ENCODE measurements at regions not wholly inside any gene's neighbourhood (a gene's known extent, or its start where the extent isn't known, plus 50 kb on each side); places are given as distances from the start of the nearest gene placed in this dataset.

DNA sequence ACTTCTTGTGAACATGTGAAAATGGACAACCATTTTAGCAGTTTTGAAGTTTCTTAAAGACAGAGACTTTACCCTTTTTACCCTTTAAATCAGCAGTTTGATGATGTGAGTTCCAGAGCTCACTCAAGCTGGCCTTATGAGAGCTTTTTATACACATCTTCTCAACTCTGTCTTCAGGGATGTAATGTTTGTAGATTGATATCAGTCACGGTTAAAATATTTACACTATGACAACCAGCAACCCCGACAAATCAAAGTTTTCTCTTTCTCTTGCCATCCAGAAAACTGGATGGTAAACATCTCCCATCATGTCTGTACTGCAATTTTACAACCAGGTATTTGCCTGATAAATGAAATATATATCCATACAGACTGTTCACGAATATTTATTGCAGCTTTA is 233.4 kb upstream of the ST8SIA4 start:
- CTCF ChIA-PET = no interaction called here
- no peak overlapping the region for H3K9ac ChIP-seq
- H3K4me2 ChIP-seq = no peak overlapping the region
- no peak overlapping the region for H3K27ac ChIP-seq (ENCODE audit: low read depth in 2 of 2, low read length in 1 of 2)
- H3K27me3 ChIP-seq (ENCODE audit: insufficient read depth) = no peaks in the 10 kb centered on the region
- no peaks in the 10 kb centered on the region; the same call in 1 of the 2 replicates for H3K9me2 ChIP-seq
- DNase-seq = no peak
- H4K20me1 ChIP-seq (ENCODE audit: insufficient read depth) = no peaks in the 10 kb centered on the region
- no peaks in the 10 kb centered on the region for H3K4me1 ChIP-seq (ENCODE audit: control insufficient read depth in 1 of 2, insufficient read depth in 2 of 2, low read depth in 1 of 2, low read length in 1 of 2)
- H3K79me2 ChIP-seq (ENCODE audit: insufficient read depth) = no peaks in the 10 kb centered on the region
- no peaks in the 10 kb centered on the region for H3K9me3 ChIP-seq
- no peaks in the 10 kb centered on the region for H3F3A ChIP-seq (replicated peaks; ENCODE audit: insufficient read depth)
- POLR2A ChIA-PET = no interaction called here
- no peak overlapping the region for H2AFZ ChIP-seq (ENCODE audit: low read depth)
- no peak overlapping the region for H3K4me3 ChIP-seq (ENCODE audit: low read depth in 2 of 2, low read length in 1 of 2)
- no peaks in the 10 kb centered on the region for H3K36me3 ChIP-seq (replicated peaks in 1 of 2; ENCODE audit: control insufficient read depth in 1 of 2, insufficient read depth in 2 of 2, low read length in 1 of 2)
- TF ChIP-seq CHD2 (IDR thresholded peaks at IDR 0.05; ENCODE audit: low read length, partially characterized antibody) = no peak
- TF ChIP-seq IRF3 (IDR thresholded peaks at IDR 0.05; ENCODE audit: low read depth, low read length) = no peak
- TF ChIP-seq ELF1 (IDR thresholded peaks at IDR 0.05) = no peak
- TF ChIP-seq RXRA (IDR thresholded peaks at IDR 0.05; ENCODE audit: borderline replicate concordance, low read depth) = no peak
- TF ChIP-seq FOXM1 (IDR thresholded peaks at IDR 0.05; ENCODE audit: low read depth) = no peak
- TF ChIP-seq TCF12 (IDR thresholded peaks at IDR 0.05) = no peak
- no peak for TF ChIP-seq NFIC (IDR thresholded peaks at IDR 0.05; ENCODE audit: borderline replicate concordance)
- under 1% methylated on average over 3 of the region's 3 CpGs for WGBS (ENCODE audit: low lambda C conversion rate)

- H2AFZ ChIP-seq (ENCODE audit: low read depth) = no peak overlapping the region
- H3K9me3 ChIP-seq = no peaks in the 10 kb centered on the region
- no peaks in the 10 kb centered on the region for H3K36me3 ChIP-seq (replicated peaks in 1 of 2; ENCODE audit: control insufficient read depth in 1 of 2, insufficient read depth in 2 of 2, low read length in 1 of 2)
- H3K27ac ChIP-seq (ENCODE audit: low read depth in 2 of 2, low read length in 1 of 2) = no peak overlapping the region
- no peak overlapping the region for H3K9ac ChIP-seq
- no peaks in the 10 kb centered on the region for H4K20me1 ChIP-seq (ENCODE audit: insufficient read depth)
- POLR2A ChIA-PET = no interaction called here
- 33% methylated on average over 2 of the region's 2 CpGs for WGBS (ENCODE audit: low lambda C conversion rate)
- CTCF ChIA-PET = no interaction called here
- TF ChIP-seq YY1 (IDR thresholded peaks at IDR 0.05; ENCODE audit: low read depth) (no peak), IRF3 (IDR thresholded peaks at IDR 0.05; ENCODE audit: low read depth, low read length) (no peak), TEAD4 (IDR thresholded peaks at IDR 0.05; ENCODE audit: borderline replicate concordance, insufficient read depth) (no peak), RFX5 (IDR thresholded peaks at IDR 0.05; ENCODE audit: low read length) (no peak), TAF1 (IDR thresholded peaks at IDR 0.05; ENCODE audit: borderline replicate concordance, low read depth, low read length) (no peak)
- H3K27me3 ChIP-seq (ENCODE audit: insufficient read depth) = no peaks in the 10 kb centered on the region
- H3K79me2 ChIP-seq (ENCODE audit: insufficient read depth) = no peaks in the 10 kb centered on the region
- no peaks in the 10 kb centered on the region for H3K4me1 ChIP-seq (ENCODE audit: control insufficient read depth in 1 of 2, insufficient read depth in 2 of 2, low read depth in 1 of 2, low read length in 1 of 2)
- no peaks in the 10 kb centered on the region; the same call in 1 of the 2 replicates for H3K9me2 ChIP-seq
- no peaks in the 10 kb centered on the region for H3F3A ChIP-seq (replicated peaks; ENCODE audit: insufficient read depth)
- no peak overlapping the region for H3K4me2 ChIP-seq
- DNase-seq = no peak
- H3K4me3 ChIP-seq (ENCODE audit: low read depth in 2 of 2, low read length in 1 of 2) = no peak overlapping the region
Observed at GRCh38 chr5:101123363-101123762, 220.3 kb upstream of the ST8SIA4 start.

GRCh38 chr5:101112645-101113044 is 209.6 kb upstream of the ST8SIA4 start:
- no peaks in the 10 kb centered on the region for H3K9me3 ChIP-seq
- H3K4me1 ChIP-seq (ENCODE audit: control insufficient read depth in 1 of 2, insufficient read depth in 2 of 2, low read depth in 1 of 2, low read length in 1 of 2) = no peaks in the 10 kb centered on the region
- no peak overlapping the region for H3K4me2 ChIP-seq
- ChIA-PET CTCF (no interaction called here), POLR2A (no interaction called here)
- no peaks in the 10 kb centered on the region for H4K20me1 ChIP-seq (ENCODE audit: insufficient read depth)
- H2AFZ ChIP-seq (ENCODE audit: low read depth) = no peak overlapping the region
- no peak overlapping the region for H3K4me3 ChIP-seq (ENCODE audit: low read depth in 2 of 2, low read length in 1 of 2)
- H3K79me2 ChIP-seq (ENCODE audit: insufficient read depth) = no peaks in the 10 kb centered on the region
- no peak overlapping the region for H3K27ac ChIP-seq (ENCODE audit: low read depth in 2 of 2, low read length in 1 of 2)
- H3K9me2 ChIP-seq = no peaks in the 10 kb centered on the region
- H3F3A ChIP-seq (replicated peaks; ENCODE audit: insufficient read depth) = no peaks in the 10 kb centered on the region
- DNase-seq = no peak
- H3K36me3 ChIP-seq (replicated peaks in 1 of 2; ENCODE audit: control insufficient read depth in 1 of 2, insufficient read depth in 2 of 2, low read length in 1 of 2) = no peaks in the 10 kb centered on the region
- no peak overlapping the region for H3K9ac ChIP-seq
- no peaks in the 10 kb centered on the region for H3K27me3 ChIP-seq (ENCODE audit: insufficient read depth)
- TF ChIP-seq PBX3 (IDR thresholded peaks at IDR 0.05) (no peak), GATA2 (CRISPR knock-in tag; IDR thresholded peaks at IDR 0.05) (no peak), MEF2A (IDR thresholded peaks at IDR 0.05; ENCODE audit: borderline replicate concordance, low read depth) (no peak), TEAD4 (IDR thresholded peaks at IDR 0.05; ENCODE audit: borderline replicate concordance, insufficient read depth) (no peak), SMC3 (IDR thresholded peaks at IDR 0.05; ENCODE audit: low read depth, low read length) (no peak), JUND (IDR thresholded peaks at IDR 0.05) (no peak), RXRA (IDR thresholded peaks at IDR 0.05; ENCODE audit: borderline replicate concordance, low read depth) (no peak), RFX5 (IDR thresholded peaks at IDR 0.05; ENCODE audit: low read length) (no peak)
- TF ChIP-seq, protein P1, sequence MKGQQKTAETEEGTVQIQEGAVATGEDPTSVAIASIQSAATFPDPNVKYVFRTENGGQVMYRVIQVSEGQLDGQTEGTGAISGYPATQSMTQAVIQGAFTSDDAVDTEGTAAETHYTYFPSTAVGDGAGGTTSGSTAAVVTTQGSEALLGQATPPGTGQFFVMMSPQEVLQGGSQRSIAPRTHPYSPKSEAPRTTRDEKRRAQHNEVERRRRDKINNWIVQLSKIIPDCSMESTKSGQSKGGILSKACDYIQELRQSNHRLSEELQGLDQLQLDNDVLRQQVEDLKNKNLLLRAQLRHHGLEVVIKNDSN (IDR thresholded peaks at IDR 0.05; ENCODE audit: borderline replicate concordance, low read depth) = no peak
- TF ChIP-seq, protein P2, sequence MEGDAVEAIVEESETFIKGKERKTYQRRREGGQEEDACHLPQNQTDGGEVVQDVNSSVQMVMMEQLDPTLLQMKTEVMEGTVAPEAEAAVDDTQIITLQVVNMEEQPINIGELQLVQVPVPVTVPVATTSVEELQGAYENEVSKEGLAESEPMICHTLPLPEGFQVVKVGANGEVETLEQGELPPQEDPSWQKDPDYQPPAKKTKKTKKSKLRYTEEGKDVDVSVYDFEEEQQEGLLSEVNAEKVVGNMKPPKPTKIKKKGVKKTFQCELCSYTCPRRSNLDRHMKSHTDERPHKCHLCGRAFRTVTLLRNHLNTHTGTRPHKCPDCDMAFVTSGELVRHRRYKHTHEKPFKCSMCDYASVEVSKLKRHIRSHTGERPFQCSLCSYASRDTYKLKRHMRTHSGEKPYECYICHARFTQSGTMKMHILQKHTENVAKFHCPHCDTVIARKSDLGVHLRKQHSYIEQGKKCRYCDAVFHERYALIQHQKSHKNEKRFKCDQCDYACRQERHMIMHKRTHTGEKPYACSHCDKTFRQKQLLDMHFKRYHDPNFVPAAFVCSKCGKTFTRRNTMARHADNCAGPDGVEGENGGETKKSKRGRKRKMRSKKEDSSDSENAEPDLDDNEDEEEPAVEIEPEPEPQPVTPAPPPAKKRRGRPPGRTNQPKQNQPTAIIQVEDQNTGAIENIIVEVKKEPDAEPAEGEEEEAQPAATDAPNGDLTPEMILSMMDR (IDR thresholded peaks at IDR 0.05) = no peak

All from SK-N-SH (cell line).